HCT116 (cell line): ENCODE measurements at regions not wholly inside any gene's neighbourhood (a gene's known extent, or its start where the extent isn't known, plus 50 kb on each side); places are given as distances from the start of the nearest gene placed in this dataset.

ENCODE experiments used
- POLR2A ChIP-seq: IDR thresholded peaks from 2 replicates; pipeline ENCODE4 v1.7.0; 2011; ENCODE audit warnings: borderline replicate concordance; ENCODE audit not compliant: insufficient read depth, insufficient read length; ENCODE audit errors: extremely low read depth
- TCF7L2 ChIP-seq: IDR thresholded peaks from 2 replicates; pipeline ENCODE4 v1.7.0; 2011; ENCODE audit warnings: borderline replicate concordance, inconsistent platforms; ENCODE audit not compliant: insufficient read depth, insufficient read length; ENCODE audit errors: extremely low read depth
- YY1 ChIP-seq: IDR thresholded peaks from 2 replicates; pipeline ENCODE4 v1.6.1; 2011; ENCODE audit warnings: low read length, low read depth, moderate library complexity, mild to moderate bottlenecking; ENCODE audit not compliant: insufficient replicate concordance; ENCODE audit errors: extremely low read depth
- TF ChIP-seq, protein P1 (sequence below), 3 experiments: fragments of 200-600 bp in 1 of 3; sonication (generic) in 1 of 3; IDR thresholded peaks in 2 of 3; conservative IDR thresholded peaks in 1 of 3; 2 replicates each; pipeline ENCODE4 v1.5.1; 2012 to 2017; ENCODE audit warnings: low read depth in 2 of 3, low read length in 2 of 3, antibody characterized with exemption in 1 of 3, borderline replicate concordance in 1 of 3, control low read depth in 1 of 3, mild to moderate bottlenecking in 1 of 3, mixed read lengths in 1 of 3, mixed run types in 1 of 3, moderate library complexity in 1 of 3; ENCODE audit not compliant: insufficient read depth in 1 of 3
- TF ChIP-seq, protein P2 (sequence below): IDR thresholded peaks from 2 replicates; pipeline ENCODE4 v1.6.1; 2012

DNA sequence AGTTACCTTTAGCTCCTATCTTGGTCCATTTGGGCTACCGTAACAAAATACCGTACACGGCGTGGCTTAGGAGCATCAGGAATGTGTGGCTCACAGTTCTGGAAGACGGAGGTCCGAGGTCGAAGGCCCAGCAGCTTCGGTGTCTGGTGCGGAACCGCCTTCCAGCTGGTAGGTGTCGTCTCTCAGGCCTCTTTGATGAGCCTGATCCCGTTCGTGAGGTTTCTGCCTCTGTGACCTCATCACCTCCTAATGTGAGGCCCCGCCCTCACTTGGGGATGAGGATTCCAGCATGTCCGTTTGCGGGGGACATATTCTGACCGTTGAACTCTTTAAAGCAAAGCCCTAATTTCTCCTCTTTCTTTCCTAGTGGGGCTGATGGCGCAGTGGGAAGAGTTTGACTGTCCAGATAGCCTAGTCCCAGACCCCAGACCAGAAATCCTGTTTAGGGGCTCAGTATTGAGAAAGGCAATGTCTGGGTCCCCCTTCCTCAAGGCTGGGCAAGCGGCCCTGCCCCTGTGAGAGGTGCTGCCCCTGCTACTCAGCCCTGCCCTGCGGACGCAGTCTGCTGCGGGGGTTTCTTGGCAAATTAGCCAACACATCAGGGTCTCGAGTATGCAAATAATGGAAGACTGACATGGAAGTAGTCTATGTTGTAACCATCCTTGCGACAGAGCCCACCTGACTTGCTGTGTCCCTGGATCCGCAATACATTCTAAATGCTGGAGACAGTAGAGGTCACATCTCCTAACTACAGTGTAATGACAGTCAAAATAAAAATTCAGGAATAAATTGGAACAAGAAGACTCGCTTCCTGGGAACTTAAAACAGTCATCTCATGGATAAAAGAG, 128.0 kb downstream of the ASB1 start:
- TF ChIP-seq, protein P1, sequence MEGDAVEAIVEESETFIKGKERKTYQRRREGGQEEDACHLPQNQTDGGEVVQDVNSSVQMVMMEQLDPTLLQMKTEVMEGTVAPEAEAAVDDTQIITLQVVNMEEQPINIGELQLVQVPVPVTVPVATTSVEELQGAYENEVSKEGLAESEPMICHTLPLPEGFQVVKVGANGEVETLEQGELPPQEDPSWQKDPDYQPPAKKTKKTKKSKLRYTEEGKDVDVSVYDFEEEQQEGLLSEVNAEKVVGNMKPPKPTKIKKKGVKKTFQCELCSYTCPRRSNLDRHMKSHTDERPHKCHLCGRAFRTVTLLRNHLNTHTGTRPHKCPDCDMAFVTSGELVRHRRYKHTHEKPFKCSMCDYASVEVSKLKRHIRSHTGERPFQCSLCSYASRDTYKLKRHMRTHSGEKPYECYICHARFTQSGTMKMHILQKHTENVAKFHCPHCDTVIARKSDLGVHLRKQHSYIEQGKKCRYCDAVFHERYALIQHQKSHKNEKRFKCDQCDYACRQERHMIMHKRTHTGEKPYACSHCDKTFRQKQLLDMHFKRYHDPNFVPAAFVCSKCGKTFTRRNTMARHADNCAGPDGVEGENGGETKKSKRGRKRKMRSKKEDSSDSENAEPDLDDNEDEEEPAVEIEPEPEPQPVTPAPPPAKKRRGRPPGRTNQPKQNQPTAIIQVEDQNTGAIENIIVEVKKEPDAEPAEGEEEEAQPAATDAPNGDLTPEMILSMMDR (IDR thresholded peaks at IDR 0.05 in 2 of 3, conservative IDR thresholded peaks at IDR 0.05 in 1 of 3; ENCODE audit: borderline replicate concordance in 1 of 3, insufficient read depth in 1 of 3, low read depth in 2 of 3, low read length in 2 of 3): no peak
- TF ChIP-seq TCF7L2 (no peak), POLR2A (no peak), YY1 (no peak)
- TF ChIP-seq, protein P2, sequence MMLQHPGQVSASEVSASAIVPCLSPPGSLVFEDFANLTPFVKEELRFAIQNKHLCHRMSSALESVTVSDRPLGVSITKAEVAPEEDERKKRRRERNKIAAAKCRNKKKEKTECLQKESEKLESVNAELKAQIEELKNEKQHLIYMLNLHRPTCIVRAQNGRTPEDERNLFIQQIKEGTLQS: no peak
